ENCODE measurements at regions not wholly inside any gene's neighbourhood (a gene's known extent, or its start where the extent isn't known, plus 50 kb on each side); places are given as distances from the start of the nearest gene placed in this dataset.

DNA sequence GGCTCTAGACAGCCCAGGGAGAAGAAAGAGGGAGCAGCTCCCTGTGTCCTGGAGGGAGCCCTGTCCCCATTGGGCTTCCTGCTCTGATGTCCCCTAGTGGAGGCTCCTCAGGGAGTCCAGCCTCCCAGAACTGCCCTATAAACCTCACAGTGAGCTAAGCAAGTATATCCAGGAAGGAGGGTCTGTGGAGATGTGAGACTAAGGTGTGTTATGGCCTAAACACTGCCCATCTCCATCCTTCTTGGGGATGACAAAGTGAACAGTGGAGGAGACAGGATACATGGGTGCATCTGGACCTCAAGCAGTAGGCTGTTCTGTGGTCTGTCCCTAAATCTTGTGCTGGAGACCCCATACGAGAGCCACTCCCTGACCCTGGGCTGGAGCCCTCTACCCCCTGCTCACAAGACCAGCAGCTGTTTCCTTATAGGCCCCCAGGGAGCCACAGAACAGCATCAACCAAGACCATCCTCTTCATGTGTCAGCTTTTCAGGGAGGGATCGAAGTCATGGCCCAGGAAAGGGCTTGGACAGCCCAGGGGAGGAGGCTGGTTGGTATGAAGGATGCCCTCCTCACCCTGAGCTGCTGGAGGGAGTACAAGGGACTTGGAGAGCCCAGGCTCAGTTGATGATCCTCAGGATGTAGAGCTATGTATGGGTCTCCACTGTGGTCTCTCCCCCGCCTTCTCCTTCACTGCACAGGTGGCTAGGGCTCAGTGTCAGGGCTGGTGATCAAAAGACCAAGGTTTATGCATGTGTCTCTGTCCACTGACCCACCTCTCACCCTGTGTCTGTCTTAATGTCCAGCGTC, 49.7 kb upstream of the TOP3B start:
- TF ChIP-seq POLR2A (IDR thresholded peaks at IDR 0.05; ENCODE audit: low read length): no peak
- no peak for TF ChIP-seq GATA1 (IDR thresholded peaks at IDR 0.05; ENCODE audit: low read depth, low read length)
